GM21717 (cell line): ENCODE measurements at regions not wholly inside any gene's neighbourhood (a gene's known extent, or its start where the extent isn't known, plus 50 kb on each side); places are given as distances from the start of the nearest gene placed in this dataset.
"Not testable (repeated sequence)": the region's sequence is repeated elsewhere in the genome, so short reads cannot be mapped to it uniquely, and the experiment has no call there.

Experiments used
- ATAC-seq: cut with Tn5 transposase; IDR thresholded peaks from one replicate; pipeline ENCODE4 v1.9.1; 2021; ENCODE audit warnings: mild to moderate bottlenecking, moderate library complexity; ENCODE audit not compliant: unreplicated experiment

GRCh38 chr1:120465900-120466299 is 51.1 kb downstream of the NBPF8 start:
- ATAC-seq: not testable (repeated sequence)

DNA sequence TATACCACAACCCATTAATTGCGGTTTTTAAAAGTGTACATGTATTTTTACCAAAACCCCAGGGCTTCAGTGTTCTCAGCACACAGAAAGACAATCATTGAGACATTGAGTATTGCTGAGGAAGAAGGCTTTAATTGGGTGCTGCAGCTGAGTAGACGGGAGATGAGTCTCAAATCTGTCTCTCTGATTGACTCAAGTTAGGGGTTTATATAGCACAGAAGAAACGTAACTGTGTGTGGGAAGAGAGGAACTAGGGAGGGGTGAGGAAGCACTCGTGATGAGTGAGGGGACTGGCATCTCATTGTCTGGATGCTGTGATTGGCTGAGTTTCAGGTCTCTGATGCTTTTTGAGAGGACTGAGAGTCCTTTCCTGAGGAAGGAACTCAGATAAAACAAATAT is 62.8 kb downstream of the NBPF8 start:
- not testable (repeated sequence) for ATAC-seq

DNA sequence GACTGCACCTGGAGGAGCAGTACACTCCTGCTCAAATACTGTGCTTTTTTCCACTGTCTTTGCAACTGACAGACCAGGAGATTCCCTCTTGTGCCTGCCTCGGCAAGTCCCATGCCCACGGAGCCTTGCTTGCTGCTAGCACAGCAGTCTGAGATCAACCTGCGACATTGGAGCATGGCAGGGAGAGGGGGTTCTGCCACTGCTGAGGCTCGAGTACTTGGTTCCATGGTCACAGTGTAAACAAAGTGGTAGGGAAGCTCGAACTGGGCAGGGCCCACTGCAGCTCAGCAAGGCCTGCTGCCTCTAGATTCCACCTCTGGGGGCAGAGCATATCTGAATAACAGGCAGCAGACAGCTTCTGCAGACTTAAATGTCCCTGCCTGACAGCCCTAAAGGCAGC is 63.6 kb downstream of the NBPF8 start:
- not testable (repeated sequence) for ATAC-seq

GRCh38 chr1:120487542-120487941 is 72.7 kb downstream of the NBPF8 start:
- not testable (repeated sequence) for ATAC-seq

DNA sequence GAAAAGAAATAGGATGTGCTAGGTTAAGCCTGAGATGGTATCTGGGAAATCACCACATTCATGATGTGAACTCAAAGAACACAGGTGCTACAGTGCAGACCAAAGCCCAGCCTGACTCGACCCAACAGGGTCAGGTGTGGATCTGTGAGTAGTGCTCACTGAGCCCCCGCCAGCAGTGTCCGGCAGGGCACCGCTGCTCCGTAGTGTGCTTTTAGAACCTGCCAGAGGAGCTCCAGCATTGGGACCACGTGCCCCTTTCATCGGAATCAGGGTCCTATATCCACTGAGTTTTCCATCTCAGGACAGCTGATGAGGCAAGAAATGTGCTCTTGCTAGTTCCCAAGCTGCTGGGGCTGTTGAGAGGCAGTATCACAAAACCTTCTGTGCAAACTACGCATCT is 74.4 kb downstream of the NBPF8 start:
- not testable (repeated sequence) for ATAC-seq

DNA sequence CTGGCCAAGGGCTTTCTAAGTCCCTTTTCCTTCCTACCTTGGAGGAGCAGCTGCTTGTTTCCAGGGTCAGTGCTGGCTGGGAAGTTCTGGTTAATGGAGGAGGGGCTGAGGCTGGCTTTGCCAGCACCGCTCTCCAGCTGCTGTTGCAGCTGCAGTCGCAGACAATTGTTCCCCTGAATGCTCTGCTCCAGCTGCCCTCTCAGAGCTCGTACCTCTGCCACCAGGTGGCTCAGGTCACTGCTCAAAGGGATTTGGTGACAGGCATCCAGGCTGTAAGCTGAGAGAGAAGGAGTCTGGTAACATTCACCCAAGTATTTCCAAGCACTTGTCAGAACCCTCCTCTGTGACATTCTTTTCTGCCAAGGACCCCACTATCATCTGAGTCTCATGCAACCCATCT is 82.3 kb downstream of the NBPF8 start:
- ATAC-seq: not testable (repeated sequence)

DNA sequence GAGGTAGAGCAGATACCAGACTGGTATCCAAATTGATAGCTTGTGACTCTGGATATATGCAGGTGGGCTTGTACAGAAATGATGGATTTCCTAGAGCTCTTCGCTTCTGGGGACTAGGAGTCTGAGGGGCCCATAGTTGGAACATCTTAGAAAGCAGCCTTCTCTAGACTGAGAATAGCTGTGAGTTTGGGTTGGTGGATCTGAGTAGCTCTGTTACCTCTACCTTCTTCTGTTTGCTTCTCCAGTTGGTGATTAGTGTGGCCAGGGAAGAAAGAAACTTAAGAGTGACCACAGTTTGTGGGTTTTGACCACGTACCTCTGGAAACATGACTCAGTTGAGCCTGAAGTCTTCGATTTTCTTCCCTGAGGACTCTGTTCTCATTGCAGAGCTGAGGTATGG is 88.4 kb downstream of the NBPF8 start:
- not testable (repeated sequence) for ATAC-seq

- ATAC-seq: not testable (repeated sequence)
Measured at GRCh38 chr1:120506352-120506751, 91.5 kb downstream of the NBPF8 start.

GRCh38 chr1:120508351-120508750 is 93.5 kb downstream of the NBPF8 start:
- ATAC-seq: not testable (repeated sequence)

GRCh38 chr1:120509258-120509657 is 94.4 kb downstream of the NBPF8 start:
- ATAC-seq: not testable (repeated sequence)

DNA sequence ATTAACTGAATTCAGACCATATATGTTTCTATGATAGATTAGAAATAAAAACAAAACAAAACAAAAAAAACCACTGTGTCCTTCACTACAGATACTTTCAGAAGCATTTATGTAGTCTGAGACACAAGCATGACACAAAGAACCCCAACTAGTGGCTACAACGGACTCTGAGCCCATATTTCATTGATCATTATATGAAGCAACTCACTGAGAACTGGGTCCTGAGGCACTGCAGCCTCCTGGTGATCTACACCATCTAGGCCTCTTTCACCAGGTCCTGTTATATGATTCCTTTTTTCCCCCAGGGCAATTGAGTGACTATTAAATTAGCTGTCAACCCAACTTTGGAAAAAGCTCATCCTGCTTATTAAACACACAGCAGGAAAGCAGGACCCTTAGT is 98.3 kb downstream of the NBPF8 start:
- not testable (repeated sequence) for ATAC-seq

GRCh38 chr1:120513531-120513930 is 98.7 kb downstream of the NBPF8 start:
- ATAC-seq: not testable (repeated sequence)

- not testable (repeated sequence) for ATAC-seq
Measured at GRCh38 chr1:120519196-120519595, 104.4 kb downstream of the NBPF8 start.

- ATAC-seq: not testable (repeated sequence)
Measured at GRCh38 chr1:120524416-120524815, 109.6 kb downstream of the NBPF8 start.

GRCh38 chr1:120525386-120525785 is 110.6 kb downstream of the NBPF8 start:
- ATAC-seq: not testable (repeated sequence)

GRCh38 chr1:120529475-120530089 is 114.7 kb downstream of the NBPF8 start:
- ATAC-seq: not testable (repeated sequence)

GRCh38 chr1:120531455-120531854 is 116.6 kb downstream of the NBPF8 start:
- ATAC-seq: not testable (repeated sequence)

GRCh38 chr1:120534361-120535047 is 119.7 kb downstream of the NBPF8 start:
- ATAC-seq: peak; percentile 72

DNA sequence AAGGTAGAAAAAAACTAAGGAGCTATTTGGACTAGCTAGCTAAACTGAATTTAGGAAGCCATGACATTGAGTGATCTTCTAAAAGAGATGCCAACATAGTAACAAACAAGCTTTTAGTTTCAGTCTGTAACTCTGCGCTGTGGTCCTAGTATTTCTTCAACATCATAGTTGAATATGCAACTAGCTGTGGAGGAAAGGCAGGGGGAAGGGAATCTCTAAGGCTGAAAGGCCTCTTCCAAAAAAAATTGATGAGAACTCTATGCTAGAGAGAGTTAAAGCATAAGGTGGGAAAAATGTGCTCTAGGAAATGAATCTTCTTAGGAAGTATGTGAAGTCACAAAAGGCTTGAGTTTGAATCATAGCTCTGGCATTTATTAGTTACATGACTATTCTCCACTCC is 120.2 kb downstream of the NBPF8 start:
- peak; percentile 70 for ATAC-seq

GRCh38 chr1:120541394-120541793 is 126.6 kb downstream of the NBPF8 start:
- ATAC-seq: not testable (repeated sequence)

GRCh38 chr1:120542365-120542764 is 127.5 kb downstream of the NBPF8 start:
- ATAC-seq: not testable (repeated sequence)

DNA sequence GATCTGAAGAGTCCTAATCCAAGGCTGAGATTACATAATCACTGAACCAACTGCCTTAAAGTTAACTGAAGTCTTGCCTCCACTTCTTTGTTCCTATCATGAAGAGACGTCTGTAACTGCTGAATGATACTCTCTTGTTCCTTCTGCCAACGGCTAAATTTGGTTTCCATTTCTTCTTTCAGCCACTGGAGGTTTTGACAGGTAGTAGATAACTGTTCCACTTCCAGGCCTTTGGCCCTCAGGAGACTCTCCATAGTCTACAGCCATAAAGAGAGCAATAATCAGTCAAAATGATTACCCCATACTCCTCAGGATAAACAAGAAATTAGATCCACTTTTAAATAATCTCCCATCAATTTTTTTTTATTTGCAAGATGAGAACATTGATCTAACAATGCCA is 128.1 kb downstream of the NBPF8 start:
- not testable (repeated sequence) for ATAC-seq
